ENCODE measurements at regions not wholly inside any gene's neighbourhood (a gene's known extent, or its start where the extent isn't known, plus 50 kb on each side); places are given as distances from the start of the nearest gene placed in this dataset.

GRCh38 chr12:33052141-33053051 lies 155.8 kb upstream of the PKP2 start:
- TF ChIP-seq, protein P1, sequence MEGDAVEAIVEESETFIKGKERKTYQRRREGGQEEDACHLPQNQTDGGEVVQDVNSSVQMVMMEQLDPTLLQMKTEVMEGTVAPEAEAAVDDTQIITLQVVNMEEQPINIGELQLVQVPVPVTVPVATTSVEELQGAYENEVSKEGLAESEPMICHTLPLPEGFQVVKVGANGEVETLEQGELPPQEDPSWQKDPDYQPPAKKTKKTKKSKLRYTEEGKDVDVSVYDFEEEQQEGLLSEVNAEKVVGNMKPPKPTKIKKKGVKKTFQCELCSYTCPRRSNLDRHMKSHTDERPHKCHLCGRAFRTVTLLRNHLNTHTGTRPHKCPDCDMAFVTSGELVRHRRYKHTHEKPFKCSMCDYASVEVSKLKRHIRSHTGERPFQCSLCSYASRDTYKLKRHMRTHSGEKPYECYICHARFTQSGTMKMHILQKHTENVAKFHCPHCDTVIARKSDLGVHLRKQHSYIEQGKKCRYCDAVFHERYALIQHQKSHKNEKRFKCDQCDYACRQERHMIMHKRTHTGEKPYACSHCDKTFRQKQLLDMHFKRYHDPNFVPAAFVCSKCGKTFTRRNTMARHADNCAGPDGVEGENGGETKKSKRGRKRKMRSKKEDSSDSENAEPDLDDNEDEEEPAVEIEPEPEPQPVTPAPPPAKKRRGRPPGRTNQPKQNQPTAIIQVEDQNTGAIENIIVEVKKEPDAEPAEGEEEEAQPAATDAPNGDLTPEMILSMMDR (conservative IDR thresholded peaks at IDR 0.05; ENCODE audit: low read depth, low read length), result no peak
- no peak for TF ChIP-seq EZH2phosphoT487 (IDR thresholded peaks at IDR 0.05; ENCODE audit: borderline replicate concordance, low read length)

Measured in PC-3 (cell line).